ENCODE measurements at regions not wholly inside any gene's neighbourhood (a gene's known extent, or its start where the extent isn't known, plus 50 kb on each side); places are given as distances from the start of the nearest gene placed in this dataset.

GRCh38 chr13:85283408-85283807 is 515.8 kb downstream of the SLITRK6 start:
- no peak overlapping the region for H3K4me3 ChIP-seq (ENCODE audit: low read length)
- no peak for DNase-seq (ENCODE audit: low read depth, low spot score)

- H3K4me3 ChIP-seq (ENCODE audit: low read length) = no peak overlapping the region
- no peak for DNase-seq (ENCODE audit: low read depth, low spot score)
Measured at GRCh38 chr13:85282876-85283275, 516.3 kb downstream of the SLITRK6 start.

GRCh38 chr13:85278851-85279250 is 520.4 kb downstream of the SLITRK6 start:
- DNase-seq (ENCODE audit: low read depth, low spot score) = no peak
- H3K4me3 ChIP-seq (ENCODE audit: low read length) = no peak overlapping the region

- no peak overlapping the region for H3K4me3 ChIP-seq (ENCODE audit: low read length)
- DNase-seq (ENCODE audit: low read depth, low spot score) = no peak
Measured at GRCh38 chr13:85277748-85278147, 521.5 kb downstream of the SLITRK6 start.

- DNase-seq (ENCODE audit: low read depth, low spot score) = no peak
- no peak overlapping the region for H3K4me3 ChIP-seq (ENCODE audit: low read length)
Measured at GRCh38 chr13:85266771-85267170, 532.4 kb downstream of the SLITRK6 start.

- no peak for DNase-seq (ENCODE audit: low read depth, low spot score)
- no peak overlapping the region for H3K4me3 ChIP-seq (ENCODE audit: low read length)
Measured at GRCh38 chr13:85266331-85266730, 532.9 kb downstream of the SLITRK6 start.

- no peak for DNase-seq (ENCODE audit: low read depth, low spot score)
Measured at GRCh38 chr13:85265296-85265695, 533.9 kb downstream of the SLITRK6 start.

GRCh38 chr13:85262499-85262898 is 536.7 kb downstream of the SLITRK6 start:
- no peak for DNase-seq (ENCODE audit: low read depth, low spot score)
- H3K4me3 ChIP-seq (ENCODE audit: low read length) = no peak overlapping the region

More at GRCh38 chr13:85265296-85265695, 533.9 kb downstream of the SLITRK6 start:
- H3K4me3 ChIP-seq (ENCODE audit: low read length) = no peak overlapping the region

GRCh38 chr13:85261757-85262346 is 537.4 kb downstream of the SLITRK6 start:
- no peak overlapping the region for H3K4me3 ChIP-seq (ENCODE audit: low read length)
- DNase-seq (ENCODE audit: low read depth, low spot score) = peak; percentile 8

GRCh38 chr13:85260896-85261295 is 538.3 kb downstream of the SLITRK6 start:
- no peak for DNase-seq (ENCODE audit: low read depth, low spot score)
- H3K4me3 ChIP-seq (ENCODE audit: low read length) = no peak overlapping the region

- H3K4me3 ChIP-seq (ENCODE audit: low read length) = no peak overlapping the region
- no peak for DNase-seq (ENCODE audit: low read depth, low spot score)
Measured at GRCh38 chr13:85255978-85256377, 543.2 kb downstream of the SLITRK6 start.

- no peak for DNase-seq (ENCODE audit: low read depth, low spot score)
- no peak overlapping the region for H3K4me3 ChIP-seq (ENCODE audit: low read length)
Measured at GRCh38 chr13:85254641-85255040, 544.6 kb downstream of the SLITRK6 start.

GRCh38 chr13:85249151-85249550 is 550.1 kb downstream of the SLITRK6 start:
- no peak for DNase-seq (ENCODE audit: low read depth, low spot score)
- H3K4me3 ChIP-seq (ENCODE audit: low read length) = no peak overlapping the region

- H3K4me3 ChIP-seq (ENCODE audit: low read length) = no peak overlapping the region
- DNase-seq (ENCODE audit: low read depth, low spot score) = no peak
Measured at GRCh38 chr13:85247780-85248179, 551.4 kb downstream of the SLITRK6 start.

GRCh38 chr13:85243831-85244230 is 555.4 kb downstream of the SLITRK6 start:
- no peak overlapping the region for H3K4me3 ChIP-seq (ENCODE audit: low read length)
- DNase-seq (ENCODE audit: low read depth, low spot score) = no peak

GRCh38 chr13:85241060-85241459 is 558.2 kb downstream of the SLITRK6 start:
- no peak overlapping the region for H3K4me3 ChIP-seq (ENCODE audit: low read length)
- no peak for DNase-seq (ENCODE audit: low read depth, low spot score)

- DNase-seq (ENCODE audit: low read depth, low spot score) = no peak
- no peak overlapping the region for H3K4me3 ChIP-seq (ENCODE audit: low read length)
Measured at GRCh38 chr13:85236413-85236812, 562.8 kb downstream of the SLITRK6 start.

- no peak for DNase-seq (ENCODE audit: low read depth, low spot score)
- no peak overlapping the region for H3K4me3 ChIP-seq (ENCODE audit: low read length)
Measured at GRCh38 chr13:85230691-85231093, 568.5 kb downstream of the SLITRK6 start.

GRCh38 chr13:85228692-85229091 is 570.5 kb downstream of the SLITRK6 start:
- no peak overlapping the region for H3K4me3 ChIP-seq (ENCODE audit: low read length)
- DNase-seq (ENCODE audit: low read depth, low spot score) = no peak

GRCh38 chr13:85223883-85224656 is 575.1 kb downstream of the SLITRK6 start:
- no peak overlapping the region for H3K4me3 ChIP-seq (ENCODE audit: low read length)
- DNase-seq (ENCODE audit: low read depth, low spot score) = no peak

GRCh38 chr13:85216576-85216975 is 582.6 kb downstream of the SLITRK6 start:
- no peak overlapping the region for H3K4me3 ChIP-seq (ENCODE audit: low read length)
- no peak for DNase-seq (ENCODE audit: low read depth, low spot score)

All from Jurkat, Clone E6-1 (cell line).